DND-41 (cell line): ENCODE measurements at regions not wholly inside any gene's neighbourhood (a gene's known extent, or its start where the extent isn't known, plus 50 kb on each side); places are given as distances from the start of the nearest gene placed in this dataset.

Experiments
- CTCF ChIP-seq: IDR thresholded peaks from 2 replicates; pipeline ENCODE4 v1.5.1; 2012; ENCODE audit warnings: borderline replicate concordance, low read length, moderate library complexity, mild to moderate bottlenecking; ENCODE audit not compliant: poor library complexity, severe bottlenecking; ENCODE audit errors: extremely low read depth
- EZH2 ChIP-seq: IDR thresholded peaks from 3 replicates; pipeline ENCODE4 v1.6.1; 2012; ENCODE audit warnings: borderline replicate concordance, low read depth, mild to moderate bottlenecking, moderate library complexity, low read length, inconsistent platforms; ENCODE audit not compliant: severe bottlenecking

GRCh38 chr2:147499785-147500184, 345.0 kb upstream of the ACVR2A start:
- TF ChIP-seq CTCF (no peak), EZH2 (no peak)
